Right lobe of liver (tissue), 6 donors: ENCODE measurements at regions not wholly inside any gene's neighbourhood (a gene's known extent, or its start where the extent isn't known, plus 50 kb on each side); places are given as distances from the start of the nearest gene placed in this dataset.
"Not testable (repeated sequence)": the region's sequence is repeated elsewhere in the genome, so short reads cannot be mapped to it uniquely, and the experiment has no call there.

ENCODE experiments used
- ATAC-seq, 4 donors: fragments of 200-7000 bp; cut with Tn5 transposase; one replicate each; pipeline ENCODE4 v1.9.1; 2020; ENCODE audit warnings: mild to moderate bottlenecking in 4 of 4, moderate library complexity in 4 of 4
- DNase-seq, 3 donors: peaks; one replicate each; pipeline ENCODE4 v3.0.0-alpha.2; 2020
- H3K27ac ChIP-seq, 3 donors: fragments of 200-600 bp; one replicate each; pipeline ENCODE4 v1.8.0; 2022
- H3K27me3 ChIP-seq, 2 donors: fragments of 200-600 bp; one replicate each; pipeline ENCODE4 v1.8.0; 2022
- H3K36me3 ChIP-seq, 4 donors: fragments of 200-600 bp; sonication (generic) in 1 of 4; one replicate each; pipeline versions ENCODE4 v1.5.1 to v1.8.0; 2017 to 2022; ENCODE audit warnings: control low read depth in 1 of 4
- H3K4me1 ChIP-seq, 4 donors: fragments of 200-600 bp; sonication (generic) in 1 of 4; one replicate each; pipeline versions ENCODE4 v1.5.1 to v1.8.0; 2017 to 2022; ENCODE audit warnings: control low read depth in 1 of 4
- H3K4me3 ChIP-seq, 3 donors: fragments of 200-600 bp; one replicate each; pipeline ENCODE4 v1.8.0; 2022
- H3K9me3 ChIP-seq, 4 donors: fragments of 200-600 bp; sonication (generic) in 1 of 4; one replicate each; pipeline versions ENCODE4 v1.5.1 to v1.8.0; 2017 to 2022; ENCODE audit warnings: control low read depth in 1 of 4
- POLR2A ChIP-seq: fragments of 450-650 bp; IDR thresholded peaks from one replicate; pipeline ENCODE4 v1.6.1; 2017; ENCODE audit warnings: antibody characterized with exemption, mild to moderate bottlenecking
- WGBS: methylation state at CpG from one replicate; pipeline ENCODE4 v1.1.6; 2018; ENCODE audit warnings: low coverage, low lambda C conversion rate; ENCODE audit not compliant: insufficient coverage; ENCODE audit errors: missing lambda C conversion rate; 5-methylcytosine and 5-hydroxymethylcytosine counted together
- intact Hi-C, 2 donors: fragments of 100-400 bp; cut with DNase I; formaldehyde crosslinking; loops; one replicate each; pipeline versions ENCODE4 v1.11.2 to v1.14.1; 2022
- TF ChIP-seq, protein P1 (sequence below), 4 donors: fragments of 200-600 bp in 3 of 4; fragments of 450-650 bp in 1 of 4; IDR thresholded peaks; one replicate each; pipeline versions ENCODE4 v1.5.1 to v1.8.0; 2016 to 2022; ENCODE audit warnings: antibody characterized with exemption in 4 of 4, mild to moderate bottlenecking in 2 of 4
- donor health status: DM: no; HTN: yes; CAD: no.
- donor health status: DM: no; HTN: no; CAD: no.
- donor health status: DM: no; HTN: no; CAD: no.
- donor health status: DM: no; HTN: yes; CAD: no.
- donor health status: DM: no; HTN: yes; CAD: no.

GRCh38 chr4:126761947-126762662 lies 870.7 kb upstream of the INTU start:
- Histone ChIP-seq H3K9me3 (no peaks in the 10 kb centered on the region), H3K4me3 (no peak overlapping the region), H3K27me3 (no peaks in the 10 kb centered on the region), H3K36me3 (no peaks in the 10 kb centered on the region), H3K27ac (no peak overlapping the region), H3K4me1 (peaks cover 0 to 9% (median 0%) of the 10 kb centered on the region in 4 donors)
- TF ChIP-seq POLR2A, result no peak
- TF ChIP-seq, protein P1, sequence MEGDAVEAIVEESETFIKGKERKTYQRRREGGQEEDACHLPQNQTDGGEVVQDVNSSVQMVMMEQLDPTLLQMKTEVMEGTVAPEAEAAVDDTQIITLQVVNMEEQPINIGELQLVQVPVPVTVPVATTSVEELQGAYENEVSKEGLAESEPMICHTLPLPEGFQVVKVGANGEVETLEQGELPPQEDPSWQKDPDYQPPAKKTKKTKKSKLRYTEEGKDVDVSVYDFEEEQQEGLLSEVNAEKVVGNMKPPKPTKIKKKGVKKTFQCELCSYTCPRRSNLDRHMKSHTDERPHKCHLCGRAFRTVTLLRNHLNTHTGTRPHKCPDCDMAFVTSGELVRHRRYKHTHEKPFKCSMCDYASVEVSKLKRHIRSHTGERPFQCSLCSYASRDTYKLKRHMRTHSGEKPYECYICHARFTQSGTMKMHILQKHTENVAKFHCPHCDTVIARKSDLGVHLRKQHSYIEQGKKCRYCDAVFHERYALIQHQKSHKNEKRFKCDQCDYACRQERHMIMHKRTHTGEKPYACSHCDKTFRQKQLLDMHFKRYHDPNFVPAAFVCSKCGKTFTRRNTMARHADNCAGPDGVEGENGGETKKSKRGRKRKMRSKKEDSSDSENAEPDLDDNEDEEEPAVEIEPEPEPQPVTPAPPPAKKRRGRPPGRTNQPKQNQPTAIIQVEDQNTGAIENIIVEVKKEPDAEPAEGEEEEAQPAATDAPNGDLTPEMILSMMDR (IDR thresholded peaks at IDR 0.05), result no peak
- WGBS, result 45% methylated on average over 1 of the region's 1 CpG
- DNase-seq (no peak), ATAC-seq (no peak)
- intact Hi-C loops, result no loop called here

DNA sequence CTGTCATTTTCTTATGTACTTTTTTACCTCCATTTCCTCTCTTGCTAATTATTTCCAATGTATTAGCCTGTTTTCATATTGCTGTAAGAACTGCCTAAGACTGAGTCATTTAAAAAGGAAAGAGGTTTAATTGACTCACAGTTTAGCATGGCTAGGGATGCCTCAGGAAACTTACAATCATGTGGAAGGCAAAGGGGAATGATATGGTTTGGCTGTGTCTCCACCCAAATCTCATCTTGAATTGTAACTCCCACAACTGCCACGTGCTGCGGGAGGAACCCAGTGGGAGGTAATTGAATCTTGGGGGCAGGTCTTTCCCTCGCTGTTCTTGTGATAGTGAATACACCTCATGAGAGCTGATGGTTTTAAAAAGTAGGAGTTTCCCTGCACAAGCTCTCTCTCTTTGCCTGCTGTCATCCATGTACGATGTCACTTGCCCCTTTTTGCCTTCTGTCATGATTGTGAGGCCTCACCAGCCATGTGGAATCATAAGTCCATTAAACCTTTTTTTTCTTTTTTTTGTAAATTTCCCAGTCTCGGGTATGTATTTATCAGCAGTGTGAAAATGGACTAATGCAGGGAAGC lies 870.0 kb upstream of the INTU start:
- DNase-seq, result no peak
- intact Hi-C loops, result no loop called here

GRCh38 chr4:126766241-126766640 lies 866.5 kb upstream of the INTU start:
- ATAC-seq (peak; percentile 88 to 100 (median 99)), DNase-seq (peak; percentile 36 to 81 (median 59))
- Histone ChIP-seq H3K27me3 (no peaks in the 10 kb centered on the region), H3K4me1 (peaks cover 0 to 9% (median 0%) of the 10 kb centered on the region in 4 donors), H3K4me3 (no peak overlapping the region), H3K27ac (peak overlapping the region in 1 of 3 donors; percentile 31), H3K9me3 (no peaks in the 10 kb centered on the region), H3K36me3 (no peaks in the 10 kb centered on the region)
- intact Hi-C loops, result no loop called here
- TF ChIP-seq, protein P1 (IDR thresholded peaks at IDR 0.05), result no peak
- no peak for TF ChIP-seq POLR2A
- 16% methylated on average over 2 of the region's 2 CpGs for WGBS

More for the DNA sequence above, 870.0 kb upstream of the INTU start:
- Histone ChIP-seq H3K4me1 (peaks cover 0 to 9% (median 0%) of the 10 kb centered on the region in 4 donors), H3K27ac (no peak overlapping the region), H3K4me3 (no peak overlapping the region), H3K27me3 (no peaks in the 10 kb centered on the region), H3K36me3 (no peaks in the 10 kb centered on the region), H3K9me3 (no peaks in the 10 kb centered on the region)
- no peak for ATAC-seq
- TF ChIP-seq, protein P1 (IDR thresholded peaks at IDR 0.05), result no peak
- no peak for TF ChIP-seq POLR2A
- WGBS, result 39% methylated on average over 2 of the region's 5 CpGs

DNA sequence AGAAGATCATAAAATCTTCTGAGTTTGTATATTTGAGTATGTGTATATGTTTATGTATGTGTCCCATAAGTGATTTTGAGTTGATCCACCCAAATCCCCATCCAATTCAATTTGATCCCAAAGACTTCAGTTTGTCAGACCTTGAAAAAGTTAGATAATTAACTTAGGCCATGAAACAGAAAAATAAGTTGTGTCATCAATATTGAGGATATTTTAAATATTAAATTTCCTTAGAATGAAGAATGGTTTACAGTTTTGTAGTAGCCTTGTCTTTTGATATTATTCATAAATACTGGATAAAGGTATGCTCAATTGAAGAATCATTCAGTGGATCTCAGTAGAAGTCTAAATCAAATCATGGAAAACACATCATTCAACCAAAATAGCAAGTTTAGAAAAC lies 864.4 kb upstream of the INTU start:
- peaks cover 0 to 9% (median 0%) of the 10 kb centered on the region in 4 donors for H3K4me1 ChIP-seq
- ATAC-seq, result no peak
- H3K36me3 ChIP-seq, result no peaks in the 10 kb centered on the region
- H3K4me3 ChIP-seq, result no peak overlapping the region
- TF ChIP-seq, protein P1 (IDR thresholded peaks at IDR 0.05), result no peak
- TF ChIP-seq POLR2A, result no peak
- intact Hi-C loops, result no loop called here
- no peak for DNase-seq
- no peak overlapping the region for H3K27ac ChIP-seq
- no peaks in the 10 kb centered on the region for H3K27me3 ChIP-seq
- no peaks in the 10 kb centered on the region for H3K9me3 ChIP-seq

DNA sequence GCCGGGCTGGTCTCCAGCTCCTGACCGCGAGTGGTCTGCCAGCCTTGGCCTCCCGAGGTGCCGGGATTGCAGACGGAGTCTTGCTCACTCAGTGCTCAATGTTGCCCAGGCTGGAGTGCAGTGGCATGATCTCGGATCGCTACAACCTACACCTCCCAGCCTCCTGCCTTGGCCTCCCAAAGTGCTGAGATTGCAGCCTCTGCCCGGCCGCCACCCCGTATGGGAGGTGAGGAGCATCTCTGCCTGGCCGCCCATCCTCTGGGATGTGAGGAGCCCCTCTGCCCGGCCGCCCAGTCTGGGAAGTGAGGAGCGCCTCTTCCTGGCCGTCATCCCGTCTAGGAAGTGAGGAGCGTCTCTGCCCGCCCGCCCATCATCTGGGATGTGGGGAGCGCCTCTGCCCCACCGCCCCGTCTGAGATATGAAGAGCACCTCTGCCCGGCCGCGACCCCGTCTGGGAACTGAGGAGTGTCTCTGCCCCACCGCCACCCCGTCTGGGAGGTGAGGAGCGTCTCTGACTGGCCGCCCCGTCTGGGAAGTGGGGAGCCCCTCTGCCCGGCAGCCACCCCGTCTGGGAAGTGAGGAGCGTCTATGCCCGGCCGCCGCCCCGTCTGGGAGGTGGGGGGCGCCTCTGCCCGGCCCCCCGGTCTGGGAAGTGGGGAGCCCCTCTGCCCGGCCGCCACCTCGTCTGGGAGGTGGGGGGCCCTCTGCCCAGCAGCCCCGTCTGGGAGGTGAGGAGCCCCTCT lies 861.8 kb upstream of the INTU start:
- intact Hi-C loops, DNase-seq: not testable (repeated sequence)
- WGBS, result 90% methylated on average over 14 of the region's 46 CpGs

DNA sequence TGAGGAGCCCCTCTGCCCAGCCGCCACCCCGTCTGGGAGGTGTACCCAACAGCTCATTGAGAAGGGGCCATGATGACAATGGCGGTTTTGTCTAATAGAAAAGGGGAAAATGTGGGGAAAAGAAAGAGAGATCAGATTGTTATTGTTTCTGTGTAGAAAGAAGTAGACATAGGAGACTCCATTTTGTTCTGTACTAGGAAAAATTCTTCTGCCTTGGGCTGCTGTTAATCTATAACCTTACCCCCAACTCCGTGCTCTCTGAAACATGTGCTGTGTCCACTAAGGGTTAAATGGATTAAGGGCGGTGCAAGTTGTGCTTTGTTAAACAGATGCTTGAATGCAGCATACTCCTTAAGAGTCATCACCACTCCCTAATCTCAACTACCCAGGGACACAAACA lies 861.1 kb upstream of the INTU start:
- H3K27me3 ChIP-seq, intact Hi-C loops, DNase-seq, H3K36me3 ChIP-seq, H3K27ac ChIP-seq, ATAC-seq, H3K4me3 ChIP-seq, H3K4me1 ChIP-seq, H3K9me3 ChIP-seq: not testable (repeated sequence)
- WGBS, result 50% methylated on average over 5 of the region's 5 CpGs

More for the DNA sequence above, 861.8 kb upstream of the INTU start:
- not testable (repeated sequence) for H3K4me1 ChIP-seq, H3K36me3 ChIP-seq, H3K27ac ChIP-seq, ATAC-seq, H3K9me3 ChIP-seq, H3K27me3 ChIP-seq, H3K4me3 ChIP-seq
